Tibial artery (tissue), 4 donors: ENCODE measurements at regions not wholly inside any gene's neighbourhood (a gene's known extent, or its start where the extent isn't known, plus 50 kb on each side); places are given as distances from the start of the nearest gene placed in this dataset.

ENCODE experiments used
- DNase-seq, 2 donors: peaks; one replicate each; pipeline ENCODE4 v3.0.0-alpha.2; 2019
- H3K27ac ChIP-seq, 2 donors: fragments of 200-600 bp; sonication (generic) in 1 of 2; 1 replicate in 1 of 2; 2 replicates in 1 of 2; pipeline ENCODE4 v1.5.1; 2018 to 2019; ENCODE audit warnings: mild to moderate bottlenecking in 1 of 2
- H3K27me3 ChIP-seq, 2 donors: fragments of 200-600 bp; sonication (generic) in 1 of 2; one replicate each; pipeline versions ENCODE4 v1.5.1 to v1.6.0; 2016 to 2019
- H3K36me3 ChIP-seq, 3 donors: fragments of 200-600 bp; sonication (generic) in 2 of 3; one replicate each; pipeline ENCODE4 v1.5.1; 2016 to 2019; ENCODE audit warnings: mild to moderate bottlenecking in 2 of 3
- H3K4me1 ChIP-seq, 4 donors: fragments of 200-600 bp; sonication (generic) in 2 of 4; 1 replicate in 3 of 4; 2 replicates in 1 of 4; pipeline ENCODE4 v1.5.1; 2016 to 2019
- H3K4me3 ChIP-seq, 2 donors: fragments of 200-600 bp; sonication (generic) in 1 of 2; 1 replicate in 1 of 2; 2 replicates in 1 of 2; pipeline ENCODE4 v1.5.1; 2018 to 2019; ENCODE audit warnings: mild to moderate bottlenecking in 2 of 2
- H3K9me3 ChIP-seq, 3 donors: fragments of 200-600 bp; sonication (generic) in 1 of 3; one replicate each; pipeline ENCODE4 v1.5.1; 2016 to 2019
- intact Hi-C: fragments of 100-400 bp; cut with DNase I; formaldehyde crosslinking; loops from one replicate; pipeline ENCODE4 v1.15.0; 2023; ENCODE audit warnings: low total_unique reads
- TF ChIP-seq, protein P1 (sequence below), 2 experiments: fragments of 200-600 bp in 1 of 2; fragments of 450-650 bp in 1 of 2; IDR thresholded peaks; one replicate each; pipeline ENCODE4 v1.5.1; 2017 to 2019; ENCODE audit warnings: antibody characterized with exemption in 2 of 2, mild to moderate bottlenecking in 1 of 2, moderate library complexity in 1 of 2

DNA sequence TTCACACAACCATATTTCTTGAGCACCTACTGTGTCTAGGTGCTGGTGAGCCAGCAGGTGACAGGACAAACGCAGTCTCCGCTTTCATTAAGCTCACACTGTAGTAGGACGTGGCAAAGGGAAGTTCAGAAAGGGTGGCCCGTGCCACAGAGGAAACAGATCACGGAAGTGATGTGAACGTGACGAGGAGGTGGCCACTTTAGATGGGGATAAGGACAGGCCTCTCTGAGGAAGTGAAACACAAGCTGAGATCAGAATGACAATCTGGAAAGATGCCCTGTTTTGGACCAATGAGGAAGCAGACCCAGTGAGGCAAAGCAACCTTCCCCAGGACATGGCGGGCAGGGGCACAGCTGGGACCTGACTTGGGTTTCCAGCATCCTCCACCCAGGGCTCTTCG, 127.4 kb upstream of the PRMT8 start:
- intact Hi-C loops = no loop called here
- no peaks in the 10 kb centered on the region for H3K36me3 ChIP-seq
- no peak overlapping the region for H3K27ac ChIP-seq
- H3K27me3 ChIP-seq = peaks cover 0 to 63% of the 10 kb centered on the region in 2 donors
- TF ChIP-seq, protein P1, sequence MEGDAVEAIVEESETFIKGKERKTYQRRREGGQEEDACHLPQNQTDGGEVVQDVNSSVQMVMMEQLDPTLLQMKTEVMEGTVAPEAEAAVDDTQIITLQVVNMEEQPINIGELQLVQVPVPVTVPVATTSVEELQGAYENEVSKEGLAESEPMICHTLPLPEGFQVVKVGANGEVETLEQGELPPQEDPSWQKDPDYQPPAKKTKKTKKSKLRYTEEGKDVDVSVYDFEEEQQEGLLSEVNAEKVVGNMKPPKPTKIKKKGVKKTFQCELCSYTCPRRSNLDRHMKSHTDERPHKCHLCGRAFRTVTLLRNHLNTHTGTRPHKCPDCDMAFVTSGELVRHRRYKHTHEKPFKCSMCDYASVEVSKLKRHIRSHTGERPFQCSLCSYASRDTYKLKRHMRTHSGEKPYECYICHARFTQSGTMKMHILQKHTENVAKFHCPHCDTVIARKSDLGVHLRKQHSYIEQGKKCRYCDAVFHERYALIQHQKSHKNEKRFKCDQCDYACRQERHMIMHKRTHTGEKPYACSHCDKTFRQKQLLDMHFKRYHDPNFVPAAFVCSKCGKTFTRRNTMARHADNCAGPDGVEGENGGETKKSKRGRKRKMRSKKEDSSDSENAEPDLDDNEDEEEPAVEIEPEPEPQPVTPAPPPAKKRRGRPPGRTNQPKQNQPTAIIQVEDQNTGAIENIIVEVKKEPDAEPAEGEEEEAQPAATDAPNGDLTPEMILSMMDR (IDR thresholded peaks at IDR 0.05) = no peak
- peak; percentile 21 to 48 for DNase-seq
- peaks cover 0 to 14% (median 10%) of the 10 kb centered on the region in 4 donors for H3K4me1 ChIP-seq
- H3K4me3 ChIP-seq = no peak overlapping the region
- no peaks in the 10 kb centered on the region for H3K9me3 ChIP-seq

- no peaks in the 10 kb centered on the region for H3K36me3 ChIP-seq
- H3K9me3 ChIP-seq = no peaks in the 10 kb centered on the region
- H3K4me3 ChIP-seq = no peak overlapping the region
- H3K27ac ChIP-seq = no peak overlapping the region
- TF ChIP-seq, protein P1 (IDR thresholded peaks at IDR 0.05) = no peak
- DNase-seq = no peak
- intact Hi-C loops = no loop called here
- H3K27me3 ChIP-seq = peaks cover 0 to 63% of the 10 kb centered on the region in 2 donors
- H3K4me1 ChIP-seq = peaks cover 0 to 14% (median 10%) of the 10 kb centered on the region in 4 donors
These were observed 126.8 kb upstream of the PRMT8 start for GRCh38 chr12:3364226-3364625.

DNA sequence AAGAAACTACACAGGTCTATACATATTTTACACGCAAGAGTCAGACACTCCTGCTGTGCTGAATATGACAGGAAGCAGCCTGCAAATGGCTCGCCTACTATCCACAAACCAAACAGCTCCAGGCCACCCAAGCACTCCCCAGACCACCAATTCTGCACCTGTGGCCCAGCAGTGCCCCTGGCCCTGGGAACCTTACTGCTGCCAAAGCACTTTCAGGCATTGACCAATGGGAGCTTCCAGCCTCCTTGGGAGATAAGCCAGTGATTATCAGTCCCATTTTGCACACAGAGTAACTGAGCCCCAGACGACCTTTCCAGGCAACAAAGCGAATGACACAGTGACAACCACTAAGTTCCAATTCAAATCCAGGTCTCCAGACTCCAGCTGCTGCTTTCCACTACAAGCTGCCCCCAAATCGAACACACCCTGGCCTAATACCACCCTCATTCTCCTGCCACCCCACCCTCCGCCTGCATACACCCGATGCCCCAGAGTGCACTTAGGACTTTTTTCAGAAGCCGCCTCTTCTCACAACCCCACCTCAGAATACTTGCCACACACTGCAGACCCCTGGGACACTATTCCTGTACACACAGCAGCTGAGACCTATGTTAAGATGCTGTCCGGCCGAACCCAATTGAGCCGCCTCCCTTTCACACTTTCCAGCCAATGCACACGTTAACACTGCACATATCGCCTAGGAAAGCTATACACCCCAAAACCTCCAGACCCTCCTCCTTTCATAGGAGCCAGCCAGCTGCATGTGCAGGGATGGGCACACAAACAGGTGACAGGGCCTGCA, 126.1 kb upstream of the PRMT8 start:
- H3K4me3 ChIP-seq = no peak overlapping the region
- H3K27me3 ChIP-seq = peaks cover 0 to 63% of the 10 kb centered on the region in 2 donors

GRCh38 chr12:3365463-3366411, 125.3 kb upstream of the PRMT8 start:
- no peak overlapping the region for H3K27ac ChIP-seq
- peaks cover 0 to 14% (median 10%) of the 10 kb centered on the region in 4 donors for H3K4me1 ChIP-seq
- no peak for DNase-seq
- intact Hi-C loops = no loop called here
- peaks cover 0 to 69% of the 10 kb centered on the region in 2 donors for H3K27me3 ChIP-seq
- H3K9me3 ChIP-seq = no peaks in the 10 kb centered on the region
- TF ChIP-seq, protein P1 (IDR thresholded peaks at IDR 0.05) = no peak
- H3K4me3 ChIP-seq = peak overlapping the region; percentile 8 to 44
- no peaks in the 10 kb centered on the region for H3K36me3 ChIP-seq

More for the DNA sequence above, 126.1 kb upstream of the PRMT8 start:
- no peak for DNase-seq
- Histone ChIP-seq H3K27ac (no peak overlapping the region), H3K36me3 (no peaks in the 10 kb centered on the region), H3K9me3 (no peaks in the 10 kb centered on the region), H3K4me1 (peaks cover 0 to 14% (median 10%) of the 10 kb centered on the region in 4 donors)
- intact Hi-C loops = no loop called here
- TF ChIP-seq, protein P1 (IDR thresholded peaks at IDR 0.05) = no peak

- Histone ChIP-seq H3K9me3 (no peaks in the 10 kb centered on the region), H3K27me3 (peaks cover 0 to 66% of the 10 kb centered on the region in 2 donors), H3K4me3 (no peak overlapping the region), H3K27ac (no peak overlapping the region), H3K36me3 (no peaks in the 10 kb centered on the region), H3K4me1 (peaks cover 0 to 14% (median 10%) of the 10 kb centered on the region in 4 donors)
- no peak for DNase-seq
- intact Hi-C loops = no loop called here
- TF ChIP-seq, protein P1 (IDR thresholded peaks at IDR 0.05) = no peak
These were observed 124.4 kb upstream of the PRMT8 start for GRCh38 chr12:3366451-3367110.
